Kidney (tissue), 13 donors: ENCODE measurements at regions not wholly inside any gene's neighbourhood (a gene's known extent, or its start where the extent isn't known, plus 50 kb on each side); places are given as distances from the start of the nearest gene placed in this dataset.

Experiments used
- DNase-seq, 5 donors: peaks; one replicate each; pipeline ENCODE4 v3.0.0-alpha.2; 2013 to 2020
- FAIRE-seq: peaks from 2 replicates; lab custom pipeline; 2012; peaks lifted over from hg19 to GRCh38; lab: Jason Lieb, UNC
- H3K27ac ChIP-seq, 2 donors: one replicate each; pipeline ENCODE4 v1.7.0; 2013; ENCODE audit warnings: low read depth in 2 of 2, low read length in 2 of 2, inconsistent platforms in 1 of 2
- H3K27me3 ChIP-seq: one replicate; pipeline ENCODE4 v1.7.1; 2013; ENCODE audit warnings: low read length, inconsistent platforms; ENCODE audit not compliant: control insufficient read depth, insufficient read depth
- H3K36me3 ChIP-seq, 3 donors: one replicate each; pipeline versions ENCODE4 v1.7.0 to v1.7.1; 2013; ENCODE audit warnings: low read length in 3 of 3, control low read depth in 1 of 3, inconsistent platforms in 1 of 3; ENCODE audit not compliant: insufficient read depth in 3 of 3, control insufficient read depth in 2 of 3
- H3K4me1 ChIP-seq, 3 donors: one replicate each; pipeline versions ENCODE4 v1.7.0 to v1.7.1; 2013; ENCODE audit warnings: low read length in 3 of 3, inconsistent platforms in 1 of 3, low read depth in 1 of 3; ENCODE audit not compliant: control insufficient read depth in 2 of 3, insufficient read depth in 2 of 3
- H3K4me3 ChIP-seq, 3 donors: one replicate each; pipeline versions ENCODE4 v1.7.0 to v1.8.1; 2013; ENCODE audit warnings: low read length in 3 of 3, control low read depth in 1 of 3, inconsistent platforms in 1 of 3
- H3K9ac ChIP-seq, 3 donors: one replicate each; pipeline versions ENCODE4 v1.7.0 to v1.7.1; 2013; ENCODE audit warnings: low read length in 3 of 3, control low read depth in 1 of 3, inconsistent platforms in 1 of 3
- H3K9me3 ChIP-seq, 3 donors: one replicate each; pipeline versions ENCODE4 v1.7.0 to v1.7.1; 2013; ENCODE audit warnings: low read length in 3 of 3, control low read depth in 1 of 3, inconsistent platforms in 1 of 3; ENCODE audit not compliant: control insufficient read depth in 2 of 3, insufficient read depth in 1 of 3
- CTCF ChIP-seq: IDR thresholded peaks from 3 replicates; pipeline ENCODE4 v1.5.1; 2012; ENCODE audit warnings: mild to moderate bottlenecking, moderate library complexity, borderline replicate concordance; ENCODE audit not compliant: insufficient read depth; ENCODE audit errors: extremely low read depth
- intact Hi-C: fragments of 100-400 bp; cut with DNase I; formaldehyde crosslinking; loops from one replicate; pipeline ENCODE4 v1.11.1; 2022
- donor health status: control.
- donor health status: control.
- donor health status: control.
- donor health status: control.
- donor health status: control.
- donor health status: DM: yes; HTN: yes; CAD: no.
- donor health status: Normal renal cell carcinoma (clear cell type).

- TF ChIP-seq CTCF = no peak
Observed at GRCh38 chr6:47908271-47908670, 126.4 kb downstream of the OPN5 start.

GRCh38 chr6:47905717-47906116 is 123.9 kb downstream of the OPN5 start:
- no peak for FAIRE-seq
- Histone ChIP-seq H3K36me3 (no peaks in the 10 kb centered on the region), H3K9ac (no peak overlapping the region), H3K4me1 (no peaks in the 10 kb centered on the region), H3K4me3 (no peak overlapping the region), H3K27me3 (no peaks in the 10 kb centered on the region), H3K27ac (no peak overlapping the region), H3K9me3 (no peaks in the 10 kb centered on the region)
- intact Hi-C loops = no loop called here
- DNase-seq = no peak
- TF ChIP-seq CTCF = no peak

More at GRCh38 chr6:47908271-47908670, 126.4 kb downstream of the OPN5 start:
- Histone ChIP-seq H3K4me1 (no peaks in the 10 kb centered on the region), H3K27me3 (no peaks in the 10 kb centered on the region), H3K27ac (no peak overlapping the region), H3K36me3 (no peaks in the 10 kb centered on the region), H3K9me3 (no peaks in the 10 kb centered on the region), H3K9ac (no peak overlapping the region), H3K4me3 (no peak overlapping the region)
- no peak for DNase-seq
- no peak for FAIRE-seq
- intact Hi-C loops = no loop called here

GRCh38 chr6:47897247-47897646 is 115.4 kb downstream of the OPN5 start:
- Histone ChIP-seq H3K27me3 (no peaks in the 10 kb centered on the region), H3K4me3 (no peak overlapping the region), H3K4me1 (no peaks in the 10 kb centered on the region), H3K9me3 (no peaks in the 10 kb centered on the region), H3K27ac (no peak overlapping the region), H3K9ac (no peak overlapping the region), H3K36me3 (no peaks in the 10 kb centered on the region)
- FAIRE-seq (no peak), DNase-seq (peak in 4 of 5 donors; percentile 47 to 89 (median 82))
- intact Hi-C loops = no loop called here
- TF ChIP-seq CTCF = no peak

- DNase-seq (no peak), FAIRE-seq (no peak)
- Histone ChIP-seq H3K27me3 (no peaks in the 10 kb centered on the region), H3K9ac (no peak overlapping the region), H3K4me1 (no peaks in the 10 kb centered on the region), H3K36me3 (no peaks in the 10 kb centered on the region), H3K27ac (no peak overlapping the region), H3K9me3 (no peaks in the 10 kb centered on the region), H3K4me3 (no peak overlapping the region)
- intact Hi-C loops = no loop called here
- no peak for TF ChIP-seq CTCF
Observed at GRCh38 chr6:47890326-47890875, 108.6 kb downstream of the OPN5 start.
